Brain microvascular endothelial cell (primary cell): ENCODE measurements at regions not wholly inside any gene's neighbourhood (a gene's known extent, or its start where the extent isn't known, plus 50 kb on each side); places are given as distances from the start of the nearest gene placed in this dataset.

Experiments used
- DNase-seq: peaks from one replicate; pipeline ENCODE4 v3.0.0-alpha.2; 2020
- H3K27ac ChIP-seq: fragments of 250-450 bp; sonication (Bioruptor Pico); 2 replicates; pipeline ENCODE4 v1.5.1; 2020; ENCODE audit warnings: mild to moderate bottlenecking, moderate library complexity
- H3K27me3 ChIP-seq: fragments of 250-450 bp; sonication (Bioruptor Pico); replicated peaks from 2 replicates; pipeline ENCODE4 v1.5.1; 2020; ENCODE audit warnings: mild to moderate bottlenecking
- H3K36me3 ChIP-seq: fragments of 250-450 bp; sonication (Bioruptor Pico); replicated peaks from 2 replicates; pipeline ENCODE4 v1.5.1; 2020; ENCODE audit warnings: mild to moderate bottlenecking
- H3K4me3 ChIP-seq: 2 replicates; pipeline ENCODE4 v1.5.1; 2011; ENCODE audit warnings: low read depth, mild to moderate bottlenecking, control low read depth, low read length, moderate library complexity
- CTCF ChIP-seq: IDR thresholded peaks from 2 replicates; pipeline ENCODE4 v1.5.1; 2011; ENCODE audit warnings: low read depth, mild to moderate bottlenecking, moderate library complexity, low read length, control low read depth, inconsistent platforms; ENCODE audit errors: missing control alignments
- in situ Hi-C: cut with HindIII; loops from 2 replicates; pipeline ENCODE4 v1.10.0; 2017; ENCODE audit warnings: low sequenced_read_pairs, low pct_ligation_motif_present

- Histone ChIP-seq H3K27me3 (no peaks in the 10 kb centered on the region), H3K36me3 (no peaks in the 10 kb centered on the region), H3K4me3 (no peak overlapping the region), H3K27ac (no peak overlapping the region)
- TF ChIP-seq CTCF, result no peak
- in situ Hi-C loops, result no loop called here
- no peak for DNase-seq
Observed at GRCh38 chr1:38700077-38700470, 159.5 kb downstream of the RRAGC start.

GRCh38 chr1:38699330-38700076, 160.1 kb downstream of the RRAGC start:
- Histone ChIP-seq H3K36me3 (no peaks in the 10 kb centered on the region), H3K27ac (no peak overlapping the region), H3K27me3 (no peaks in the 10 kb centered on the region), H3K4me3 (no peak overlapping the region)
- TF ChIP-seq CTCF, result no peak
- DNase-seq, result no peak
- in situ Hi-C loops, result no loop called here

GRCh38 chr1:38697387-38697786, 162.2 kb downstream of the RRAGC start:
- DNase-seq, result no peak
- H3K4me3 ChIP-seq, result no peak overlapping the region
- no peaks in the 10 kb centered on the region for H3K27me3 ChIP-seq
- no peak for TF ChIP-seq CTCF
- H3K27ac ChIP-seq, result no peak overlapping the region
- in situ Hi-C loops, result no loop called here
- no peaks in the 10 kb centered on the region for H3K36me3 ChIP-seq

- no peaks in the 10 kb centered on the region for H3K27me3 ChIP-seq
- H3K27ac ChIP-seq, result no peak overlapping the region
- DNase-seq, result no peak
- H3K36me3 ChIP-seq, result no peaks in the 10 kb centered on the region
- H3K4me3 ChIP-seq, result no peak overlapping the region
- TF ChIP-seq CTCF, result no peak
- in situ Hi-C loops, result no loop called here
Observed at GRCh38 chr1:38696371-38696770, 163.2 kb downstream of the RRAGC start.

GRCh38 chr1:38693759-38694158, 165.8 kb downstream of the RRAGC start:
- Histone ChIP-seq H3K27ac (no peak overlapping the region), H3K36me3 (no peaks in the 10 kb centered on the region), H3K27me3 (no peaks in the 10 kb centered on the region), H3K4me3 (no peak overlapping the region)
- no peak for DNase-seq
- in situ Hi-C loops, result no loop called here
- no peak for TF ChIP-seq CTCF

GRCh38 chr1:38693031-38693430, 166.5 kb downstream of the RRAGC start:
- Histone ChIP-seq H3K4me3 (no peak overlapping the region), H3K36me3 (no peaks in the 10 kb centered on the region), H3K27me3 (no peaks in the 10 kb centered on the region), H3K27ac (no peak overlapping the region)
- no peak for DNase-seq
- in situ Hi-C loops, result no loop called here
- TF ChIP-seq CTCF, result no peak
